GM12892 (cell line): ENCODE measurements at regions not wholly inside any gene's neighbourhood (a gene's known extent, or its start where the extent isn't known, plus 50 kb on each side); places are given as distances from the start of the nearest gene placed in this dataset.

ENCODE experiments used
- POLR2A ChIP-seq: IDR thresholded peaks from 2 replicates; pipeline ENCODE4 v1.6.1; 2011; ENCODE audit warnings: low read depth, low read length, control low read depth
- POLR2AphosphoS5 ChIP-seq: IDR thresholded peaks from 2 replicates; pipeline ENCODE4 v1.6.1; 2011; ENCODE audit warnings: low read depth, low read length, control low read depth
- TAF1 ChIP-seq: IDR thresholded peaks from 2 replicates; pipeline ENCODE4 v1.6.1; 2011; ENCODE audit warnings: low read depth, mild to moderate bottlenecking, control low read depth, low read length, borderline replicate concordance

DNA sequence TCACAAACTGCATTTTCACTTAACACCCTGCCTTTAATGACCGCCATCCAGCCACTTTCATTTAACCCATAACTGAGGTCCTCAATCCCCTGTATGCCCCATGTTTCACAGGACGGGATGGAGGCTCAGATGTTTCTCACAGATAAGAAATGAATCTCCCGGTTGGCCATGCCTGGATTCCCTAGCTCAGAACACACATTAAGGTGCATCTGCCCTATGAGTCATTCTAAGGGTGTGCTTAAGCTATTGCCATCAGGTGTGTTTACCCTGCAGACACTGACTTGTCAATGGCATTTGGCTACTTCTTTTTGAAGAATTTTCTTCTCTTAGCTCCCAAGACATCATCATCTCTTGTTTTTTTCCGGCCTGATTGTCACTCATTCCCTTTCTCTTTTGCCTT is 222.6 kb upstream of the SMIM31 start:
- no peak for TF ChIP-seq POLR2A
- no peak for TF ChIP-seq TAF1
- no peak for TF ChIP-seq POLR2AphosphoS5
